ENCODE measurements at regions not wholly inside any gene's neighbourhood (a gene's known extent, or its start where the extent isn't known, plus 50 kb on each side); places are given as distances from the start of the nearest gene placed in this dataset.

DNA sequence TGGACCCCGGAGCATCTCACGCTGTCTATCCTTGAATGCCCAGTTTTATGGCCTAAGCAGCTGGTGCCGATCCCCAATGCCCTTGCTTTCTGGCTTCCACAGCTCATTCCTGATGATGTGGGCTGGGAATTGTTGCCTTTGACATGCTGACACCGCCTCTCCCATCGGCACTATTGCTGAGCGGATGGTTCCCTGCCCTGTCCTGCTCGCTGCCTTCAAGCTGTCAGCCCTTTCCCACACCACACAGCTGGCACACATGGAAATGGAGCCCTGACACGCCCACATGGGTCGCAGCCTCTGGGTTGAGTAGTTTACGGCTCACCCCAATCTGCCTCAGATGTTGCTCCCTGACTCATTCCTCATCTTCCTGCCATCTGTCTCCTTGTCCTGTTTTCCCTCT is 110.2 kb upstream of the SESN3 start:
- DNase-seq, result no peak

DNA sequence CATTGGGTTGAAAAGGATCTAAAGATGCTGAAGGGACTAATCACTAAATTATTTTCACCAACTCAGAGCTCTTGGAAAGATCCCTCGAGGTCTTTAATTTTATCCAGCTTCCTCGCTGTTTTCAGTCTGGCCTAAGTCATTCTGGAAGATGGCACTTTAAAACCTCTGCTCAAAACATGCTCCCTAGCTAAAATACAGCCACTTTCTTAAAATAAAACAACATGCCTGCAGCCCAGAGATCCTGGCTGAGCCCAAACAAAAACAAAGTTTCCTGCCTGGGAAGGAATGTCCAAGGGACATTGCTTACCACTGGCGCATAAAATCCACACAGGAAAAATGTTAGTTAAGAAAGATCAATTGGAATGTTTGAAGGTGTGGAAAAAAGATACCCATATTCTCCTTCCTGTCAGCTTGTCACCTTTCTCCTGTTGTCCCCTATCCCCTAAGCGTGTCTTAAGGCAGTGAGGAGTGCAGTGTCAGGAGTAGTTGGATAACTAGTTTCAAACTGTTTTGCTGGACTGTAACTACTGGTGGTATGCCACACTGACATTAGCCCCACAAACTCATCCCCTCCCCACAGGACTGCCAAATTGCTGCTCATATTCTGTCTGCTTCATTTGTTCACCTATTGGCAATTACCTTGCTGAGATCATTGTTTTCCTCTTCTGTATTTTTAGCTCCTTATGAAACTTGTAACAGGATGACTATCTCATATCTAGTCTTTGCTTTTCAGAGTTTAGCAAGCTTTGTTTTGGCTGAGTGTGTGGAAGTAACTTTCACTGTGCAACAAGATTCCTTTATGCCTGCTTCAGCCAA is 108.3 kb upstream of the SESN3 start:
- DNase-seq, result no peak

DNA sequence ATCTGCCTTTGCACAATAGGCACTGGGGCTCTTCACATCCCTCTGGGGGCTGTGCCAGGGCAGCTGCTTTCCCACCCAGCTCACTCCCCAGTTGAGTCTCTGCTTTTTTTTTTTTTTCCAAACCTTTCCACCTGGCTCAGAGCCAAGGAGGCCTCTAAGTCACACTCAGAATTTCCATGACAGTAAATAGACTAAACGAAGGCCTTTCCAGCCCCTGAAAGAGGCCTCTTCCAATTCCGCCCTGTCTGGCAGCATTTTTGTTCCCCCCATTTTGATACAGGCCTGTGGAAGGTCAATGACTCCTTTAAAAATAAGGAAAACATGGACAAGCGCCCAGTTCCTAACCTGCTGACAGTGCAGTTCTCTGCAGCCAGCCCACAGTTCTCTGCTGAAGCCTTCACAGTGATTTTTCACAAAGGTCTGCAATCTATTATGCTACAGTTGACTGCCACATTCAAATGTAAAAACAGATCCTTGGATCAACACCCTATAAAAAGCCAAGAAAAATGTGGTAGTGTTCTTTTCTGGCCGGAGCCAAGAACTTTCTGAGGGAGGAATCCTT is 107.5 kb upstream of the SESN3 start:
- no peak for DNase-seq

DNA sequence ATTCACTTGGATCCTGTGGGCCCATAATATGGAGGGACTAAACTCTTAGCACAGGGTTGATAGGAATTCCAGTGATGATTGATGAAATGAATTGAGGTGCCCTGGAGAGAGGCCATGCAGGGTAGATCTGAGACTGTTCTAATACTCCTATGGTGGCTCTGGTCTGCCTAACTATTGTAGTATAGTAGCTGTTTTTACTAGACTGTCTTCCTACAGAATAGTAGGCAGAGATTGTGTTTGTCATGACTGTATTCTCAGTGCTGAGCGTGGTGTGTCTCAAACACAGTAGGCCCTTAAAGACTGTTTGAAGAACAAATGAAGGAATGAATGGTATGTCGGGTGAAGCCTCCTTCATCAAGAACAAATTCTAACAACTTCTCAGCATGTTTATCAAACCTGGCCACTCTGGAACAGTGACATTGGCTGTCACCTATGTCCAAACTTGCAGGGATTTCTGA is 107.0 kb upstream of the SESN3 start:
- DNase-seq, result no peak

DNA sequence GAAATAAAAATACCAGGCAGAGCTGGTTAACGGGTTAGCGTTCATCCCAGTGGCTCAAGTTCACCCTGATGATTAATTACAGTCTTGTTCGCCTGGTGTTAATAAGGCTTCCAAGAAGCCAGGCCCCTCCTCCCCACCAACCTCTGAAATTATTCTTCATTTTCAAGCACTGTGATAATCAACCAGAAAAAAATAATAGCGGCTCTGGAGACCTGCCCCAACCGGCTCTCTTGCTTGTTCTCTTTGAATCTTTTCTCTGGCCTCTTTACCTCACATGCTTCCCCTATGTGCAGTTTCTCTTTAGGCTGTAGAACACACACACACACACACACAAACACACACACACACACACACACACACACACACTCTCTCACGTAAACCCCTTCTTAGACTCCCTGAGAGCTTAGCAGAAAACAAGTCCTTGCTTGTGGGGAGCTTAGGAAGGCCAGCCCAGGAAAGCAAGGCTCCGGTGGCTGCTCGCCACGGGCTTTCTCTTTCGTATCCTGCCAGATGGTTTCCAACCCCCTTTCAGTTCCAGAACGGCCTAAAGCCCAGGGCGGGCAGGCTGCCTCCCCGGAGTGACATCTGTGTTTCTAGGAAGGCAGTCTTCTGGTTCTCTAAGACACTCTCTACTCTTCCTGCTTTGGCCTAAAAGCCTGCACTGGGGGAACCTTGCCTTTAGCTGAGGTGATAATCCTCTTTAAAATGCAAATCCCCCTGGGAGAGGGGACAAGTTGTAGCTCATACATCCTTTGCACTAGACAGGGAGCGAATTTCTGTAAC is 106.4 kb upstream of the SESN3 start:
- peak; percentile 31 for DNase-seq

DNA sequence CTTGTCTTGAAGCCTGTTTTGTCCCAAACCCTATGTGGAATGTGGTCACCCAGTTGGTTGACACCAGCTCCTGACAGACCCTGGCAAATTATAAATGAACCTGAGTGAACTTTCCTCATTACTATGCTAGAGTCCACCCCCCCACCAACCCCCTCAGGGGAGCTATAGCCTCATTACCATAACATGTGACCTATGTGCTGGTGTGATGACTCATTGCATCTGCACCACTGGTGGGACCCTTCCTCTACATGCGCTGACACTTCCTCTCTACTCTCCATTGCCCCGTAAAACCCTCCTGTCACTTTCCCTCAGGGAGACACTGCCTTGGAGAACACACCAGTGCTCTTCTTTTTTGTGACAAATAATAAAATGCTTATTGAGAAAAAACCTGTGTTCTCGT is 105.0 kb upstream of the SESN3 start:
- no peak for DNase-seq

DNA sequence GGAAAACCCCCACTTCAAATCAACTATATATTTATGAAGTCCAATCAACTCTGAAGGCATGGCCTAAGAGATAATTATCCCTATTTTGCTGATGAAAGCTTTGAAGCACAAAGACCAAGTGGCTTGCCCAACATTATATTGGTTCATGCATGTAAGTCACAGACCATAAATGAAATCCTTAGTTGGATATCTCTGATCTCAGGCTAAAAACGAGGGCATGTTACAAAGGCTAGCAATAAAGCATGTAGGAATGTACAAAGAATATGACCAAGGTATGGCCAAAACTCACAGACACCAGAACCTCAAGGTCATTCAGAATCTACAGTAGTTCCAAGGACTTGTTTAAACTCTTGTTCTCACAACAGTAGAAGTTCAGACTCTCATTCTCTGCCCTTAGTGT is 100.2 kb upstream of the SESN3 start:
- no peak for DNase-seq

DNA sequence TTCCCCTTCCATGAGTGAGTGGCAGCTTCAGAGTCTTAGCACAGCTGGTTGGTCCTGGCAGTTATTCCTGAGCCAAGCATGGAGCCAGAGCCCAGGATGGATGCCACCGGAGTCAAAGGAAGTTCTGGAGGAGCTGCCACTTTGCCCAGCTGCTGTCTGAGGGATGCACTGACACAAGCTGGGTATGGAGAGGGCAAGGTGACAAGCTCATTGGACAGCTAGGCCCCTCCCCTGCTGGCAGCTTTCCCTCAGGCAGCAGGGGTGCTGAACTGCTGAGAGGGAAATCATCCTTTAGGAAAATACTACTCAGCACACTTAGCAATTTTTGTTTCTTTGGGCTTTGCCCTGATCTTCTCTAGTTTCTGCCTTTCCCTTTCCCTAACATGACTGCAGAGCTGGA is 99.3 kb upstream of the SESN3 start:
- no peak for DNase-seq

DNA sequence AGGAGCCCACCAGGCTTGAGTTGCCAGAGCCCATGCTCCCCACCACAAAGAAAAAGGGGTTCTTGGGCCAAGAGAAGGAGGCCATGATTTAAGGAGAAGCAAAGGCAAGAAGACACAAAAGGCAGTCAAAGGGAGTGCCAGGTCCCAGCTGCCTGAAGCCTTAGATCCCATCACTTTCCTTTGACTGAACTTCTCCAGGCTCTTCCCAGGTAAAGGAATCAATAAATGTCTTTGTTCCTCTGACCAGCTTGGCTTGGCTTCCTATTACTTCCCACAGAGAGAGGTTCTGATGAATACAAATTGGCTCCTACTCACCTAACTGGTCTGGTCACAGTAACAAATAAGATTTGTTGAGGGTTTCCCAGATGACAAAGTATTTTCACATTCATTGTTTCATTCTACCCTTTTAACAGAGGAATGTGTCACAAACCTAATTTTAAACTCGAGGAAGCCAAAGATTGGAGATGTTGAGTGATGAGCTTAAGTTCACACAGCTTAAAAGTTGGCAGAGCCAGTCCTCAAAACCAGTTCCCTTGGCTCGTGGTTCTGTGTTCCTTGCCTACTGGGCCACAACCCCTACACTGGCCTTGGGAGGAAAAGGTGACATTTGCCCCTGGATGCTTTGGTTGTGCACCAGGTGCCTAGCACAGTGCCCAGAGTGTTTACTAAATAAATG is 96.4 kb upstream of the SESN3 start:
- DNase-seq, result no peak

DNA sequence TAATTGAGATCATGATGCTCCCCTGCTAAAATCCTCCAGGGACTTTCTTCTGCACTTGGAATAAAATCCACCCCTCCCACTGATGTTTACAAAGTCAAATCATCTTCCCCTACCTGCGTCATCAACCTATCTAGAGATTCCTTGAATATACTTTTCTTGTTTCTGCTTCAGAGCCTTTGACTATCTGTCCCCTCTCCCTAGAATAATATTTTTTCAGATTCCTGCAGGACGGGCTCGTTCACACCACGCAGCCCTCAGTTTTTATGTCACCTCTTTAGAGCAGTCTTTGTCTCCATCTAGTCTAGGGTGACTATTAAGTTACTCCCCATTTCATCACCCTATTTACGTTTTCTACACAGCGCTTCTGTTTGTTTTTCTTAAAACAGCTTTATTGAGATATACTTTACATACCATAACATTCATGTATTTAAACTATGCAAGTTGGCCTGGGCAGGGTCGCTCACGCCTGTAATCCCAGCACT is 94.8 kb upstream of the SESN3 start:
- DNase-seq, result no peak

DNA sequence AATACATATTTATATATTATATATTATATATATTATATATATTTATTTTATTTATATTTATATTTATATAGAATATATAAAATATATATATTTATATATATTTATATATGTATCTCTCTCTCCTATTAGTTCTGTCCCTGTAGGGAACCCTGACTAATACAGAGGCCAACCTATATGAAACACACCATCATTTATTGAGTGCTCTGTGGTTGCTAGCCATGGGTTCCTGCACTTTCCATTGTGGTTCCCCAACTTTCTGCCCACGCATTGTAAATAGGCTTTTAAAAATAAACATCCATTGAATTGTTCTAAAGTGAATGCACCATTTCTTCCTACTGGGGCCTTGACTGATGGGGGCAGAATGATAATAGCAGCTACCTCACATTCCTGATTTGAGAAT is 93.8 kb upstream of the SESN3 start:
- no peak for DNase-seq

DNA sequence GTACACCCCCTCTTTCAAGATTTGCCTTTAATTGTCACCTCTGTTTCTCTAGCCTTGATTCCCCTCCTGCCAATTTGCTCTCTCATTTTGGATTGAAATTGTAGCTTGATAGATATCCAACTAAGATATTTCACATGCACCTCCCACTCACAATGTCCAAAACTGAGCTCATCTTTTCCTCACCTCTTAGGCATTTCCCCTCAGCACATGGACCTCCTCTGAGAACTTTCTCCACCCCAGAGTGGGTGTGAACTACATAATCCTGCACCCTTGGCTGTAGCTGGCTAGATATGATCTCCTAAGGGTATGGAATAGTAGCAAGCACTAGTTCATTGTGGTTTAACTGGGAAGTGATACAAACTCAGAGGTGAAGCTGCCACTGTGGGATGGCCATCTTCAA is 91.5 kb upstream of the SESN3 start:
- DNase-seq, result no peak

DNA sequence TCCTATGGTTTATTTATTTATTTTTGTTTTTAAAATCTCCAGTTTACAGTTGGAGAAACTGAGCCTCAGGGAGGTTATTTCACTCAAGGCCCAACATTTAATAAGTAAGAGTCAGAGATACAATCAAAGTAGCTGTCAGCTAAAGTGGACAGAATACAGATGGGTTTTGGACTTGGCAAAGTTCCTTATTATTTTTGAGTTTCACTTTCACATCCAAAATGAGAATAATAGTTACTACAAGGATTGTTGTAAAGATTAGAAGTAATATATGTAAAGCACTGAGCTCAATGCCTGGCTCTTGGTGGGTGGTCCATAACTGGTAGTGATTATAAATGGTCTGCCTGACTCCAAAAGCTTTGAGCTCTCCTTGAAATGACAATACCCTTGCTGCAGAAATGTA is 87.5 kb upstream of the SESN3 start:
- no peak for DNase-seq

DNA sequence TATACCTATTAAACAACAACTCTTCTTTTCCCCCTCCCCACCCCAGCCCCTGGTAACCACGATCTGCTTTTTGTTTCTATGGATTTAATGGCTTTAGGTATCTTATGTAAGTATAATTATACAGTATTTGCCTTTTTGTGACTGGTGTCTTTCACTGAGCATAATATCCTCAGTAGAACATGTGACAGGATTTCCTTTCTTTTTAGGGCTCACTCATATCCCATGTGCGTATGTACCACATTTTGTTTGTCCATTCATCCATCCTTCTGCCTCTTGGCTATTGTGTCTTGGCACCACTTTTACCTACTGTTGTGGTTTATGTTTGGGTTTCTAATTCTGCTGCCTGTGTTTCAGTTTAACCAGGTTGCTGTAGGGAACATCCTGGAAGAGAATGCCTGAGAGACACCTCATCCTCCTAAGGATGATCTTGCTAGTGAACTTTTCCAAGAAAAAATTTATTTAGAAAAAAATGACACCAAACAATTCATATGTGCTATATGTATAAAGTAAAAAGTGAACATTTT is 77.6 kb upstream of the SESN3 start:
- DNase-seq, result no peak

DNA sequence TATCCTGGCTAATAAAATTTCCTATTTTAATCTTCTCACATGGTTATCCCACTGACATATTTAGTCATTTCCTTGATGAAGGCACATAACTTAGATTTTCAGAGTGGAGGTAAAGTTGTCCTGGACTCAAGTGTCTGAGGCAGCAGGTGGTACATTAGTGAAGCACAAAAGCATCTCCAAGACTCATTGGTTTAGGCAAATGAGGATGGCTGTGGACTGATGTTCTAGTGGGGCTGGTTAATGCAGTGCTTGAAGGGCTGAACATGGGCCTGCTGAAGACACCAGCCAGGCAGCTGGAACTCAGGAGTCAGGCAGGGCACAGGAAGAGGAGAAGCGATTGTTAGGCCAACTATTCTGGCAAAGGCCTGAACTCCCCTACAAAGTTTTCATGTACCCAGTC is 76.3 kb upstream of the SESN3 start:
- no peak for DNase-seq

DNA sequence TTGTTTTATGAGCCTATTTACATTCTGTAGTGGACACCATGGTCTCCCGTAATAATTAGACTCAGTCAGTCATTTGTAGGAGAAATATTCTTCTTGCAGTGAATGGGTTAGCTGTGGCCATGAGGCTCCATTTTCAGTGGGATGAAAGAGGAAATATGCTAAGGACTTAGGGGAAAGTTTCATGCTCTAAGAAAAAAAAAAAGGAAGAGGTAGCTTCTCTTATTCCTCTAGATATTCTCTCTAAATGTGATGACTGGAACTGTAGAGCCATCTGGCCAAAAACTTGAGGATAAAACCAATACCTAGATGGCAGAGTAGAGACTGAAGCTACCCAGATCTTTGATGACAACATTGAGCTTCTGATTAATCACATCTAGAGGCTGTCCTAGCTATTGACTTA is 75.8 kb upstream of the SESN3 start:
- DNase-seq, result no peak

DNA sequence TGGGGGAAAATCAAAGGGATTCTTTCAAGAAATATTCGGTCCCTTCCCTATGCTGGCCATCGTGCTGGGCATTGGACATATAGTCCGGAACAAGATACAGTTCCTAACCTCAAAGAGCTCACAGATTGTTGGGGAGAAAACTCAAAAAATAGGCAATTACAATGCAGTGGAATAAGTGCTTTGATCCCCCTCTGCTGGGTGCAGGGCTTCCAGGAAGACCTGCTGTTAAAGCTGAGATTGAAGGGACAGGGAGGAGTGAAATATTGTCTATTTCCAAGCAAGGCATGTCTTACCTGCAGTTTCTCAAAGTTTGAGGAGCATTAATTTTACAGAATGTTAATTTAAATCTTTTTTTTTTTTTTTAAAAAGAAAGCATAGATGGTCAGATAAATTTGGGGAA is 75.1 kb upstream of the SESN3 start:
- DNase-seq, result no peak

DNA sequence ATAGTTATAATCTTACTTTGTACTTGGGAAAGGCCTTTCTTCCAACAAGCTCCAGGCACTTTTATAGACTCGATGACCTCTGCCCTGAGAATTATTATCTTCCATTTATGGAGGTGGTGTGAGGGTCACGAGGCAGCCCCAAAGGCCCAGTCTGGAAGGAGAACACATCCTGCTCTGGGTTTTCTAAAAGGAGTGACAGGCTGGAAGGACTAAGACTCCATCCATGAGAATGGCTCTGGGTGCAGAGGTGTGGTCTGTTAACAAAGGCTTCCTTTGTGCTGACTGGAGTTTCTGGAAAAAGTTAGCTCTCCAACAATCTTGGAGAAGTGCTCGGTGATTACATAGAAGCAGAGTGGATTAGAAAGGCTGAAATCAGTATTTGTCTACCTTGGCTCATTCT is 74.7 kb upstream of the SESN3 start:
- no peak for DNase-seq

DNA sequence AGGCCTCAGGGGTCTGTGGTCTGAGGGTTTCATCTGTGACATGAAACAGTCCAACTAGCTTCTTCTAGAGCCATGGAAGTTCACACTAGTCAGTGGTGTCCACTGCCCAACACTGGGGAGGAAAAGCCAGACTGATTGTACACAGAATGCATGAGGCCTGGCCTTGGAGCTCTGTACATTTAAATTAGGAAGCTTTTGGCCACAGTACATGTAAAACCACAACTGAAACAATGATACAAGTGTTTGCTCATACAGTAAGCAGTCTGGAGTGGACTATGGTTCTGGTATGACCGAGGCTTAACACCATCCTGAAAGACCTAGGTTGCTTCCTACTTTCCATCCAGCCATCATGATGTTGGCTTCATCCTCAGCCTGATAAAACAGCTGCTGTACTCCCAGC is 73.8 kb upstream of the SESN3 start:
- no peak for DNase-seq

DNA sequence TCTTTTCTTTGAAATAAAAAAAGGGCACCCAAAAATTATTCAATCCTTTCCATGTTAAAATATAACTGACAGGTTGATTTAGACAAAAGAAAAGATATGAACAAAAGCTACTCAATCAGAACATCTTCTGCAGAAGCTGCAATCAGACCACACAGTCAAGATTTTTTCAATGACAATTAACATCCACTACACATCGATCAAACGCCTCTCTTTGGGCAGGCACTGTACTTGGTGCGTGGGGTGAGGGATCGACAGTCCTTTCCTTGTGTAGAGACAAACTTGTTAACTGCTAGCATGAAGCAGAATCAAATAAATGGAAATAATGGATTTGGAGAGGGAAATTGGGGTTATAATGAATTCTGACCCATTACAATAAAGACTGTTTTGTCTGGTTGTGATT is 71.2 kb upstream of the SESN3 start:
- no peak for DNase-seq

DNA sequence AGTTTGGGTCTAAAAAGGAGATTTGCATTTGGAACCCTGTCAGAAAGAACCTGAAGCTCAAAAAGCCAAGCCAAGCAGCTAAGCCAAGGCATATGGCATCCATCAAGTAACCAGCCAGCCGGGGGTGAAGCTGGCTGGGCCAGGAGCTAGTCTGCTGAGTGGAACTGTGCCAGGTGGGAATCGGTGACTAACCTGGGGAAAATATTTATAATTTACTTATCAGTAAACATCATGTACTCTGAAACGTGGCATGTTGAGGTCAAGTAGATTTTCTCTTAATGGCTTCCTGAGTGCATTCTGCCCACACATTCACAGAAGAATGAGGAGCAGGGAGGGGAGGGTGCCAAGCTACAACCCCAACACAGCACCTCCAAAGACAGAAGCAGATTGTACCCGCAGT is 70.5 kb upstream of the SESN3 start:
- DNase-seq, result no peak

DNA sequence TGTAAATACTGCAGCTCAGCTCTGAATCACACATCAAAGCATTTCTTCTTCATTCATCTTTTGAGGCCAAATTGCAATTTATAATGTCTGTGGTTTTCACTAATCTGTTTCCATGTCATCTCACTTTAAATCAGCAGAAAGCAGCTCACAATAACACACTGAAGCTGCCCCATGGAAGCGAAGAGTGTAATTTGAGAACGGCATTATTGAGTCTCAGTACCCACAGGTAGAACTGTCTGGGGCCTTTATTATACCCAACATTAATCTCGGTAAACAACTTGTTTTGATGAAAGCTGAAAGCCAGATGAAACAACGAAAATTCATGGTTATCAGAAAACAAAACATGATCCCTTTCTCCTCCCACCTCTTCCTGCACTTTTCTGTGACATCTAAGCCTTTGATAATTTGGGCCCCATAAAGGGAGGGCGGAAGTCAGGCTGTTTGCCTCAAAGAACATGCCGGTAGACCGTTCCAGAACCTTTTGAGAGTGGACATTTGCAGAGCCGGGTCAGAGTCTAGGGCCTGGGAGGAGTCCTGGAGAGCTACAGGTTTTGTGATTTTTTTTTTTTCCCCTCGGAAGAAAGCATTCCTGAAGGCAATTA is 68.2 kb upstream of the SESN3 start:
- no peak for DNase-seq
